ENCODE measurements at regions not wholly inside any gene's neighbourhood (a gene's known extent, or its start where the extent isn't known, plus 50 kb on each side); places are given as distances from the start of the nearest gene placed in this dataset.

- in situ Hi-C loops (cut with HindIII; ENCODE audit: low sequenced_read_pairs), result no loop called here
Observed at GRCh38 chr2:48098539-48098938, 192.2 kb upstream of the FBXO11 start.

DNA sequence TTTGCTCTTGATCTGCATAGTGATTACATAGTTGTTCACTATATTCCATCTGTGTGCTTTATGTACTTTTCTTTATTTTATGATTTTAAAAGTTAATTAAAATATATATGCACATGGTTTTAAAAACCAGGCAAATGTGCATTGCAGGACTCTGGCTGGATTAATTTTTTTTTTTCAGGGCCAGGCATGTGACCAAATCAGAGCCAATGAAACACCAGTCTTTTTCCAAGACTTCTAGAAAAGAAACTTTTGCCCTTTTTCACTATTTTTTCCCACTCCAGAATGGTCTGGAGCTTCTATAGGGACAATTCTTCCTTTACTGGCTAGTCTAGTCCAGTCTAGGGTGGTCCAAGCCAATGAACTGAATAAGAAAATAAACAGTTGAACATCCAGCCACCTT, 198.1 kb upstream of the FBXO11 start:
- in situ Hi-C loops (cut with HindIII; ENCODE audit: low sequenced_read_pairs), result no loop called here

GRCh38 chr2:48105848-48106247, 199.6 kb upstream of the FBXO11 start:
- in situ Hi-C loops (cut with HindIII; ENCODE audit: low sequenced_read_pairs), result loop anchor here (5.0 kb wide), 1 partner anchor 59 kb away; no protein-coding TSS in a partner anchor

GRCh38 chr2:48107326-48107925, 201.1 kb upstream of the FBXO11 start:
- in situ Hi-C loops (cut with HindIII; ENCODE audit: low sequenced_read_pairs), result loop anchor here (5.0 kb wide), 1 partner anchor 60 kb away; no protein-coding TSS in a partner anchor

- in situ Hi-C loops (cut with HindIII; ENCODE audit: low sequenced_read_pairs), result loop anchor here (5.0 kb wide), 1 partner anchor 61 kb away; no protein-coding TSS in a partner anchor
Observed at GRCh38 chr2:48108455-48108854, 202.2 kb upstream of the FBXO11 start.

- in situ Hi-C loops (cut with HindIII; ENCODE audit: low sequenced_read_pairs), result loop anchor here (5.0 kb wide), 1 partner anchor 62 kb away; no protein-coding TSS in a partner anchor
Observed at GRCh38 chr2:48109491-48110204, 203.3 kb upstream of the FBXO11 start.

DNA sequence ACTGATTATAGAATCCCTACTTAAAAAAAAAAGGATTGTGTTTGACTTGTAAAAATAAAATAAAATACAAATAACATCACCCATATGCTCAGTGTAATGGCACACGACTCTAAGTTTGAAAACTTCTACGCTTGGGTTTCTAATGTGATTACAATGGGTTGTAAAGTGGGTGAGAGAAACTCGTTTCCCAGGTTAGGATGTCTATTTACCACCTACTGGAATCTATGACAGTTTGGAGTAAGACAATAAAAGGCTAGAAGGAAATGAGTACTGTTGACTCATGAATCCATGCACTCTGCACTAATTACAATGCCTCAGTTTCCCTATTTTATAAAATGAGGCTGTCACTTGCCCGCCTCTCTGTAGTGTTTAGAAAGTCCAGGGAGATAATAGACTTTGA, 204.0 kb upstream of the FOXN2 start:
- in situ Hi-C loops (cut with HindIII; ENCODE audit: low sequenced_read_pairs), result no loop called here

GRCh38 chr2:48112911-48113680, 201.4 kb upstream of the FOXN2 start:
- in situ Hi-C loops (cut with HindIII; ENCODE audit: low sequenced_read_pairs), result no loop called here

- in situ Hi-C loops (cut with HindIII; ENCODE audit: low sequenced_read_pairs), result no loop called here
Observed at GRCh38 chr2:48113767-48114166, 200.7 kb upstream of the FOXN2 start.

- in situ Hi-C loops (cut with HindIII; ENCODE audit: low sequenced_read_pairs), result no loop called here
Observed at GRCh38 chr2:48114256-48114655, 200.2 kb upstream of the FOXN2 start.

- in situ Hi-C loops (cut with HindIII; ENCODE audit: low sequenced_read_pairs), result no loop called here
Observed at GRCh38 chr2:48116497-48116896, 198.0 kb upstream of the FOXN2 start.

DNA sequence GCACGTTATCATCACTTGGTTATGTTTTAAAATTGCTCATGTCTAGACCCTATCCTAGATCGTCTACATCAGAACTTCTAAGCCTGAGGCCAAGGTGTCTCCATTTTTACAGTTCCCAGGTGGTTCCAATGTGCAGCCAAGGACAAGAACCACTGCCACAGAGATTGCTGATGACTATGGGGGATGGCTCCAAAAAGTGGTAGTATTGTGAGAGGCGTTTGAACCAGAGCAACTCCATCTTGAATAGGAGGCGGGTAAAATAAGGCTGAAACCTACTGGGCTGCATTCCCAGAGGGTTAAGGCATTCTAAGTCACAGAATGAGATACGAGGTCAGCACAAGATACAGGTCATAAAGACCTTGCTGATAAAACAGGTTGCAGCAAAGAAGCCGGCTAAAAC, 195.6 kb upstream of the FOXN2 start:
- in situ Hi-C loops (cut with HindIII; ENCODE audit: low sequenced_read_pairs), result no loop called here

DNA sequence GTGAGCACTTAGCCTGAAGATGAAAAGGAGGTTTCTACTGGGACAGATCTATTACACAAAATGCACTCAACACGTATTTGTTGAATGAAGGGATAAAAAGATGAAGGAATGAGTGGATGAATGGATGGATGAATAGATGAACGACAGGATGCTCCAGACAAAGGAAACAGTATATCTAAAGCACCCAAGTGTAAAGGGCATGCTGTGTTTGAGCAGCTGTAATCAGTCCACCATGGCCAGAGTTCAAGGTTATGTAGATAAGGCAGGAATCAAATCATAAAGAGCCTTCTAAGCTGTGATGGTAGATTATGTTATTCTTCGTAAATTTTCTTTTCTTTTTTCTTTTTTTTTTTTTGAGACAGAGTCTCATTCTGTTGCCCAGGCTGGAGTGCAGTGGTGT, 194.4 kb upstream of the FOXN2 start:
- in situ Hi-C loops (cut with HindIII; ENCODE audit: low sequenced_read_pairs), result no loop called here

DNA sequence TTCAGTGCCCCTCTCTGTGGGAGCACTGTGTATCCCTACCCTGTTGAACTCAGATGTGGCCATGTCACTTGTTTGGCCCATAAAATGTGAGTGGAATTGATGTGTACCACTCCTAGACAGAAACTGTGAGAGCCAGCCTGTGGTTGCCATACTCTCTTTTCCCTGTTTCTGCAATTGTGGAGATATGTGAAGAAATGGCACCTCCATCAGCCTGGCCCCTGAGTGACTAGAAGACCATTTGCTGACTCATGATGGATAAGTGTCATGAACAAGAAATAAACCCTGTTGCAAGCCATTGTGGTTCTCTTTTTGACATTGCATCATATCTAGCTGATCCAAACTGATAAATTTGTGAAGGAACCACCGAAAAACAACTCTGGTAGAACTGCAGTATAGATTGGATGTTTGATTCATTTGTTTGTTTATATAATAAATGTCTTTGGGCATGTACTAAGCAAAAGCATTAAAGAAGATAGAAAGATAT, 193.7 kb upstream of the FOXN2 start:
- in situ Hi-C loops (cut with HindIII; ENCODE audit: low sequenced_read_pairs), result no loop called here

DNA sequence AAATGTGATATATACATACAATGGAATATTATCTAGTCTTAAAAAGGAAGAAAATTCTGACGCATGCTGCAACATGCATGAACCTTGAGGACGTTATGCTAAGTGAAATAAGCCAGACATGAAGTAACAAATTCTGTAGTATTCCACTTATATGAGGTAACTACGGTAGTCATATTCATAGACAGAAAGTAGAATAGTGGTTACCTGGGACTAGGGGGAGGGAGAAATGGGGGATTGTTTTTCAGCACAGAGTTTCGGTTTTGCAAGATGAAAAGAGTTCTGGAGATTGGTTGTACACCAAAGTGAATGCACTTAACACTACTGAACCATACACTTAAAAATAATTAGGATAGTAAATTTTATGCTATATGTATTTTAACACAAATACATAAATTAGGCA, 192.3 kb upstream of the FOXN2 start:
- in situ Hi-C loops (cut with HindIII; ENCODE audit: low sequenced_read_pairs), result no loop called here

GRCh38 chr2:48124592-48124991, 189.9 kb upstream of the FOXN2 start:
- in situ Hi-C loops (cut with HindIII; ENCODE audit: low sequenced_read_pairs), result no loop called here

DNA sequence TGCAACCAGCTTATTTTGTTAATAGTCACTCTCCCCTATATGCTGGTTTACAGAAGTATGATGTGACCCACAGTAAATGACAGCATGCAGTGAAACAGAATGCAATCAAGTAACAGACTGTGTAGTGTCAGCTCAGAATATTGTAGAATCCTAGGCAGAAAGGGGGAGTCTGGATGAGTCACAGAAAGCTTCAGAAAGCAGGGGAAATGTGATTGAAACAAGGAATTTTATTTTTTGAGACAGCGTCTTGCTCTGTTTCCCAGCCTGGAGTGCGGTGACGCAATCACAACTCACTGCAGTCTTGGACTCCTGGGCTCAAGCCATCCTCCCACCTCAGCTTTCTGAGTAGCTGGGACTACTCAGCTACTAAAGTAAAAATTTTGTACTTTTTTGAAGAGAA, 188.3 kb upstream of the FOXN2 start:
- in situ Hi-C loops (cut with HindIII; ENCODE audit: low sequenced_read_pairs), result no loop called here

DNA sequence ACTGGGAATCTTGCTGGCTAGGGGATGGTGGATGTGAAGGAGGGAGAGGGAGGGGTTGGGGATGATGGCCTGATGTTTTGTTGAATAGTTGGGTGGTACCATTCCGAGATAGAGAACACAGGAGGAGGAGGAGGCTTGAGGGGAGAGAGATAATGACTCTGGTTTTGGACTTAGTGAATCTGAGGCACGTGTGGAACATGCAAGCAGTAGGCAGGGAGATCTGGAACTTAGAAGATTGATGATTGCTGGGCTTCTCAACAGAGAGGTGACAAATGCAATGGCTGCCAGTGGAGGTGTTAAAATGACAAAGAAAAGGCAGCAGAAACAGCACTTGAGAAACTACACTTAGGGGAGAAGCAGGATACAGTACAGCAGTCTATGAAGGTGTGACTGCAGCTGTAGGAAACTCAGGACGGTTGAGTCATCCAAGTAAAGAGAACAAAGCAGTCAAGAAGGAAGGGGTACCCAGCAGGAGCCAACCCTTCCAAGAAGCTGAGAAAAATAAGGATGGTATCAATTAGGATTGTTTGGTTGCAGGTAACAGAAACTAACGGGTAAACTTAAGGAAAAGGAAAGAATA, 186.8 kb upstream of the FOXN2 start:
- in situ Hi-C loops (cut with HindIII; ENCODE audit: low sequenced_read_pairs), result no loop called here

GRCh38 chr2:48129293-48129950, 185.1 kb upstream of the FOXN2 start:
- in situ Hi-C loops (cut with HindIII; ENCODE audit: low sequenced_read_pairs), result no loop called here

GRCh38 chr2:48131539-48132270, 182.8 kb upstream of the FOXN2 start:
- in situ Hi-C loops (cut with HindIII; ENCODE audit: low sequenced_read_pairs), result no loop called here

All from DLD1 (cell line).